ENCODE measurements at regions not wholly inside any gene's neighbourhood (a gene's known extent, or its start where the extent isn't known, plus 50 kb on each side); places are given as distances from the start of the nearest gene placed in this dataset.
A peak's percentile ranks its signal among the peaks of the same experiment; 100 is the strongest.

DNA sequence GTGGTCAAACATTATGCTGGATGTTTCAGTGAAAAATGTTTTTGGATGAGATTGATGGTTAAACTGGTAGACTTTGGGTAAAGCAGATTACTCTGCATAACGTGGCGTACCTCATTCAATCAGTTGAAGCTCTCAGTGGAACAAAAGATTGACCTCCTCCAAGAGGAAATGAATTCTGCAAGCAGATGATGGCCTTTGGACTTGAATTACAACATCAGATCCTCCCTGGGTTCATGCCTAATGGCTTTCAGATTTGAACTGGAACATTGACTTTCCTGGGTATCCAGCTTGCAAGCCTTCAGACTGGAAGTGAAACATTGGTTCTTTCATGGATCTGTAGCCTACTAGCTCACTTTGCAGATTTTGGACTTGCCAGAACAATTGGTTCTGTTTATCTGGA is 169.3 kb upstream of the MALRD1 start:
- TF ChIP-seq ZNF8 (CRISPR knock-in tag; IDR thresholded peaks at IDR 0.05) (no peak), RARB (CRISPR knock-in tag; IDR thresholded peaks at IDR 0.05) (no peak), ARNTL (CRISPR knock-in tag; IDR thresholded peaks at IDR 0.05; ENCODE audit: borderline replicate concordance, low read depth) (no peak), BACH2 (CRISPR knock-in tag; IDR thresholded peaks at IDR 0.05; ENCODE audit: borderline replicate concordance) (no peak), ZNF565 (CRISPR knock-in tag; conservative IDR thresholded peaks at IDR 0.05; ENCODE audit: low read depth) (no peak), SNAI2 (CRISPR knock-in tag; IDR thresholded peaks at IDR 0.05) (no peak), CSDC2 (CRISPR knock-in tag; IDR thresholded peaks at IDR 0.05) (no peak), ESRRG (CRISPR knock-in tag; IDR thresholded peaks at IDR 0.05) (no peak)
- TF ChIP-seq, protein P1, sequence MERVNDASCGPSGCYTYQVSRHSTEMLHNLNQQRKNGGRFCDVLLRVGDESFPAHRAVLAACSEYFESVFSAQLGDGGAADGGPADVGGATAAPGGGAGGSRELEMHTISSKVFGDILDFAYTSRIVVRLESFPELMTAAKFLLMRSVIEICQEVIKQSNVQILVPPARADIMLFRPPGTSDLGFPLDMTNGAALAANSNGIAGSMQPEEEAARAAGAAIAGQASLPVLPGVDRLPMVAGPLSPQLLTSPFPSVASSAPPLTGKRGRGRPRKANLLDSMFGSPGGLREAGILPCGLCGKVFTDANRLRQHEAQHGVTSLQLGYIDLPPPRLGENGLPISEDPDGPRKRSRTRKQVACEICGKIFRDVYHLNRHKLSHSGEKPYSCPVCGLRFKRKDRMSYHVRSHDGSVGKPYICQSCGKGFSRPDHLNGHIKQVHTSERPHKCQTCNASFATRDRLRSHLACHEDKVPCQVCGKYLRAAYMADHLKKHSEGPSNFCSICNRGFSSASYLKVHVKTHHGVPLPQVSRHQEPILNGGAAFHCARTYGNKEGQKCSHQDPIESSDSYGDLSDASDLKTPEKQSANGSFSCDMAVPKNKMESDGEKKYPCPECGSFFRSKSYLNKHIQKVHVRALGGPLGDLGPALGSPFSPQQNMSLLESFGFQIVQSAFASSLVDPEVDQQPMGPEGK (CRISPR knock-in tag; IDR thresholded peaks at IDR 0.05; ENCODE audit: borderline replicate concordance), result no peak
- no peak for ATAC-seq

DNA sequence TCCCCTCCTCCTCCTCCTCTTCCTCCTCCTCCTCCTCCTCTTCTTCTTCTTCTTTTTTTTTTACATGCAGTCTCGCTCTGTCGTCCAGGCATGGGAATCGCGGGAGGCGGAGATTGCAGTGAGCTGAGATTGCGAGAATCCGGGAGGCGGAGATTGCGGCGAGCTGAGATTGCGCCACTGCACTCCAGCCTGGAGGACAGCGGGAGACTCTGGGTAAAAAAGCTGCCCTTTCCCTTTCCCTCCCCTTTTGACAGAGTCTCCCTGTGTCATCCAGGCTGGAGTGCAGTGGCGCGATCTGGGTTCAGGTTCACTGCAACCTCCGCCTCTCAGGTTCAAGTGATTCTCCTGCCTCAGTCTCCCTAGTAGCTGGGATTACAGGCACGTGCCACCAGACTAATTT is 168.1 kb upstream of the MALRD1 start:
- TF ChIP-seq ZFP3 (CRISPR knock-in tag; IDR thresholded peaks at IDR 0.05), result no peak
- no peak for TF ChIP-seq ZFP30 (CRISPR knock-in tag; IDR thresholded peaks at IDR 0.05)
- no peak for TF ChIP-seq ZC3H10 (CRISPR knock-in tag; IDR thresholded peaks at IDR 0.05)
- no peak for TF ChIP-seq BACH2 (CRISPR knock-in tag; IDR thresholded peaks at IDR 0.05; ENCODE audit: borderline replicate concordance)
- TF ChIP-seq ARNTL (CRISPR knock-in tag; IDR thresholded peaks at IDR 0.05; ENCODE audit: borderline replicate concordance, low read depth), result no peak
- TF ChIP-seq, protein P1 (CRISPR knock-in tag; IDR thresholded peaks at IDR 0.05; ENCODE audit: borderline replicate concordance), result no peak
- no peak for TF ChIP-seq GLIS3 (CRISPR knock-in tag; IDR thresholded peaks at IDR 0.05)
- TF ChIP-seq ZNF70 (CRISPR knock-in tag; IDR thresholded peaks at IDR 0.05), result no peak
- TF ChIP-seq ZNF8 (CRISPR knock-in tag; IDR thresholded peaks at IDR 0.05), result no peak
- no peak for TF ChIP-seq TOX (CRISPR knock-in tag; IDR thresholded peaks at IDR 0.05; ENCODE audit: borderline replicate concordance)
- TF ChIP-seq OSR1 (CRISPR knock-in tag; IDR thresholded peaks at IDR 0.05), result no peak
- TF ChIP-seq, protein P2, sequence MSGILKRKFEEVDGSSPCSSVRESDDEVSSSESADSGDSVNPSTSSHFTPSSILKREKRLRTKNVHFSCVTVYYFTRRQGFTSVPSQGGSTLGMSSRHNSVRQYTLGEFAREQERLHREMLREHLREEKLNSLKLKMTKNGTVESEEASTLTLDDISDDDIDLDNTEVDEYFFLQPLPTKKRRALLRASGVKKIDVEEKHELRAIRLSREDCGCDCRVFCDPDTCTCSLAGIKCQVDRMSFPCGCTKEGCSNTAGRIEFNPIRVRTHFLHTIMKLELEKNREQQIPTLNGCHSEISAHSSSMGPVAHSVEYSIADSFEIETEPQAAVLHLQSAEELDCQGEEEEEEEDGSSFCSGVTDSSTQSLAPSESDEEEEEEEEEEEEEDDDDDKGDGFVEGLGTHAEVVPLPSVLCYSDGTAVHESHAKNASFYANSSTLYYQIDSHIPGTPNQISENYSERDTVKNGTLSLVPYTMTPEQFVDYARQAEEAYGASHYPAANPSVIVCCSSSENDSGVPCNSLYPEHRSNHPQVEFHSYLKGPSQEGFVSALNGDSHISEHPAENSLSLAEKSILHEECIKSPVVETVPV (CRISPR knock-in tag; IDR thresholded peaks at IDR 0.05), result no peak
- TF ChIP-seq ESRRG (CRISPR knock-in tag; IDR thresholded peaks at IDR 0.05), result no peak
- TF ChIP-seq ISL1 (CRISPR knock-in tag; IDR thresholded peaks at IDR 0.05), result no peak
- TF ChIP-seq, protein P3, sequence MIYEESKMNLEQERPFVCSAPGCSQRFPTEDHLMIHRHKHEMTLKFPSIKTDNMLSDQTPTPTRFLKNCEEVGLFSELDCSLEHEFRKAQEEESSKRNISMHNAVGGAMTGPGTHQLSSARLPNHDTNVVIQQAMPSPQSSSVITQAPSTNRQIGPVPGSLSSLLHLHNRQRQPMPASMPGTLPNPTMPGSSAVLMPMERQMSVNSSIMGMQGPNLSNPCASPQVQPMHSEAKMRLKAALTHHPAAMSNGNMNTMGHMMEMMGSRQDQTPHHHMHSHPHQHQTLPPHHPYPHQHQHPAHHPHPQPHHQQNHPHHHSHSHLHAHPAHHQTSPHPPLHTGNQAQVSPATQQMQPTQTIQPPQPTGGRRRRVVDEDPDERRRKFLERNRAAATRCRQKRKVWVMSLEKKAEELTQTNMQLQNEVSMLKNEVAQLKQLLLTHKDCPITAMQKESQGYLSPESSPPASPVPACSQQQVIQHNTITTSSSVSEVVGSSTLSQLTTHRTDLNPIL (CRISPR knock-in tag; IDR thresholded peaks at IDR 0.05; ENCODE audit: low read depth), result no peak
- ATAC-seq, result no peak

DNA sequence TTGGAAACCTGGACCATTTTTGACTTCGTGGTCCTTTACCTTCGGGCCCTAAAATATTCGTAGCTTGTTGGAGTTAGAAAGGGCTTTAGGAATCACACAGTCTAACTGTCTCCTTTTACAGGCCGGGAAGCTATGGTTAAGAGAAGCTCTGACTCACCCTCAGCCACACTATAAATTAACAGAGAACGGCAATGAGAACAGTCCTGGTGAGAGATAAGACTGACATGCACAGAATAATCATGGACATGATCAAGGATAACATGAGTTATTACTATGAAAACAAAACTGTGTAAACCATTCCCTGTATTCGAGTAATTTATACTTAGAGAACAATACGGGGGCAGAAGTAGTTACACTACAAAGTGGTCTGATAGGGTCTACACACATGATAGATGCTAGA is 162.5 kb upstream of the MALRD1 start:
- ATAC-seq, result no peak
- TF ChIP-seq ZFP30 (CRISPR knock-in tag; IDR thresholded peaks at IDR 0.05) (no peak), OSR1 (CRISPR knock-in tag; IDR thresholded peaks at IDR 0.05) (no peak), ZNF70 (CRISPR knock-in tag; IDR thresholded peaks at IDR 0.05) (no peak), BACH2 (CRISPR knock-in tag; IDR thresholded peaks at IDR 0.05; ENCODE audit: borderline replicate concordance) (no peak), ZNF8 (CRISPR knock-in tag; IDR thresholded peaks at IDR 0.05) (no peak), ISL1 (CRISPR knock-in tag; IDR thresholded peaks at IDR 0.05) (peak; percentile 66; the same call in 1 of the 2 replicates), GLIS3 (CRISPR knock-in tag; IDR thresholded peaks at IDR 0.05) (0 out of 2 replicates have a peak, but pooled peaks have one; percentile 21), CSDC2 (CRISPR knock-in tag; IDR thresholded peaks at IDR 0.05) (no peak), ARNTL (CRISPR knock-in tag; IDR thresholded peaks at IDR 0.05; ENCODE audit: borderline replicate concordance, low read depth) (no peak), ZFP3 (CRISPR knock-in tag; IDR thresholded peaks at IDR 0.05) (no peak), ZC3H10 (CRISPR knock-in tag; IDR thresholded peaks at IDR 0.05) (no peak)
- TF ChIP-seq, protein P4, sequence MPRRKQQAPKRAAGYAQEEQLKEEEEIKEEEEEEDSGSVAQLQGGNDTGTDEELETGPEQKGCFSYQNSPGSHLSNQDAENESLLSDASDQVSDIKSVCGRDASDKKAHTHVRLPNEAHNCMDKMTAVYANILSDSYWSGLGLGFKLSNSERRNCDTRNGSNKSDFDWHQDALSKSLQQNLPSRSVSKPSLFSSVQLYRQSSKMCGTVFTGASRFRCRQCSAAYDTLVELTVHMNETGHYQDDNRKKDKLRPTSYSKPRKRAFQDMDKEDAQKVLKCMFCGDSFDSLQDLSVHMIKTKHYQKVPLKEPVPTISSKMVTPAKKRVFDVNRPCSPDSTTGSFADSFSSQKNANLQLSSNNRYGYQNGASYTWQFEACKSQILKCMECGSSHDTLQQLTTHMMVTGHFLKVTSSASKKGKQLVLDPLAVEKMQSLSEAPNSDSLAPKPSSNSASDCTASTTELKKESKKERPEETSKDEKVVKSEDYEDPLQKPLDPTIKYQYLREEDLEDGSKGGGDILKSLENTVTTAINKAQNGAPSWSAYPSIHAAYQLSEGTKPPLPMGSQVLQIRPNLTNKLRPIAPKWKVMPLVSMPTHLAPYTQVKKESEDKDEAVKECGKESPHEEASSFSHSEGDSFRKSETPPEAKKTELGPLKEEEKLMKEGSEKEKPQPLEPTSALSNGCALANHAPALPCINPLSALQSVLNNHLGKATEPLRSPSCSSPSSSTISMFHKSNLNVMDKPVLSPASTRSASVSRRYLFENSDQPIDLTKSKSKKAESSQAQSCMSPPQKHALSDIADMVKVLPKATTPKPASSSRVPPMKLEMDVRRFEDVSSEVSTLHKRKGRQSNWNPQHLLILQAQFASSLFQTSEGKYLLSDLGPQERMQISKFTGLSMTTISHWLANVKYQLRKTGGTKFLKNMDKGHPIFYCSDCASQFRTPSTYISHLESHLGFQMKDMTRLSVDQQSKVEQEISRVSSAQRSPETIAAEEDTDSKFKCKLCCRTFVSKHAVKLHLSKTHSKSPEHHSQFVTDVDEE (CRISPR knock-in tag; IDR thresholded peaks at IDR 0.05), result peak; percentile 82; the same call in 1 of the 2 replicates
- TF ChIP-seq, protein P5, sequence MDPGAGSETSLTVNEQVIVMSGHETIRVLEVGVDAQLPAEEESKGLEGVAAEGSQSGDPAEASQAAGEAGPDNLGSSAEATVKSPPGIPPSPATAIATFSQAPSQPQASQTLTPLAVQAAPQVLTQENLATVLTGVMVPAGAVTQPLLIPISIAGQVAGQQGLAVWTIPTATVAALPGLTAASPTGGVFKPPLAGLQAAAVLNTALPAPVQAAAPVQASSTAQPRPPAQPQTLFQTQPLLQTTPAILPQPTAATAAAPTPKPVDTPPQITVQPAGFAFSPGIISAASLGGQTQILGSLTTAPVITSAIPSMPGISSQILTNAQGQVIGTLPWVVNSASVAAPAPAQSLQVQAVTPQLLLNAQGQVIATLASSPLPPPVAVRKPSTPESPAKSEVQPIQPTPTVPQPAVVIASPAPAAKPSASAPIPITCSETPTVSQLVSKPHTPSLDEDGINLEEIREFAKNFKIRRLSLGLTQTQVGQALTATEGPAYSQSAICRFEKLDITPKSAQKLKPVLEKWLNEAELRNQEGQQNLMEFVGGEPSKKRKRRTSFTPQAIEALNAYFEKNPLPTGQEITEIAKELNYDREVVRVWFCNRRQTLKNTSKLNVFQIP (CRISPR knock-in tag; IDR thresholded peaks at IDR 0.05; ENCODE audit: borderline replicate concordance, low read depth), result no peak
- TF ChIP-seq, protein P1 (CRISPR knock-in tag; IDR thresholded peaks at IDR 0.05; ENCODE audit: borderline replicate concordance), result no peak
- TF ChIP-seq, protein P2 (CRISPR knock-in tag; IDR thresholded peaks at IDR 0.05), result no peak
